Stimulated activated CD4-positive, alpha-beta T cell treated with anti-CD3 and anti-CD28 coated beads, Interleukin-4, amount 100 ng/mL, for 4 hours (primary cell): ENCODE measurements at regions not wholly inside any gene's neighbourhood (a gene's known extent, or its start where the extent isn't known, plus 50 kb on each side); places are given as distances from the start of the nearest gene placed in this dataset.
"Not testable (repeated sequence)": the region's sequence is repeated elsewhere in the genome, so short reads cannot be mapped to it uniquely, and the experiment has no call there.

Experiments used
- DNase-seq, 2 experiments: peaks; one replicate each; pipeline ENCODE4 v3.0.0-alpha.2; 2020

DNA sequence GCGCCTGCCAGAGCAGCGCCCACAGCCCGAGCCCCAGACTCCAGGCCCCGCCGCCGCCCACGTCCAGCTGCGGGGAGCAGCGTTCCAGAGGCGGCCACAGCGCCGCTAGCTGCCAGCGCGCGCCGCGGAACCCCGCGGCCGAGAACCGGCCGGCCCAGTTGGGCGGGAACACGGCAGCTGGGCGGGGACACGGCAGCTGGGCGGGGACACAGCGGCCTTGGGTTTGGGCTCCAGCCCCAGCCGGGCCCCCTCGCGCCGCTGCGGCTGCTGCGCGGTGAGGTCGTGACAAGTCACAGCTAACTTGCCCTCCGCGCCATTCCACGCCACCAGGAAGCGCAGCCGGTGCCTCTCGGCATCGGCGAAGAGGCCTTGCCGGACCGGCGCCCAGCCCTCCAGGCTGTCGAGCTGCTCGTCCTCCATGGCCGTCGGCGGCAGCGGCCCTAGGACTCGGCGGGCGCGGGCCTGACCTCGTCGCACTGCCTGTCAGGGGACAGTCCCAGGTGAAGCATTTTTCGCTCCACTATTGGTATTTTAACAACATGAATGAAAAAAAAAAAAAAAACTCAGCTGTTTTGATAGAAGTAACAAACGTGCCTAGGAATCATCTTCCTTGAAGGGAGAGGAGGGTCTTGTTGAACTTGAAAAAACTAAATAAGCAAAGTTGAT, 56.6 kb upstream of the GOLGA8N start:
- peak; percentile 19 to 20 for DNase-seq

DNA sequence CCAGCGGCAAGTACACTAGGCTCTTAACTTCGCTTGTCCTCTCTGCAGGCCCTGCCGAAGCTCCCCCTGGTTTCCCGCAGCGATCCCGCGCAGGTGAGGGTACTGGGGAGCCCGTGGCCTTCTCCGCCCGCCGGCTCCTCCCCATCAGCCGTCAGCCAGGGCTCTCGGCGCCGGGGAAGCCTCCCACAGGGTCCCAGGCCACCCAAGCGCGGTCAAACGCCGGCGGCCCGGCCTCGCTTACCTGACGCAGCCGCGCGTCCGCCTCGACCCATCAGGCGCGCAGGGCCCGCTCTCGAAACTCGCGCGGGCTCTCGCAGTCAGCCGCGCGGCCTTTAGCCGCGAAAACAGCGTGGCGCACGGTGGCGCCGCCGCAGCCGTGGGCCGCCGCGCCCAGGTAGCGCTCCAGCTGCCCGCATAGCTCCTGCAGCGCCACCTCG, 57.2 kb upstream of the GOLGA8N start:
- not testable (repeated sequence) for DNase-seq

DNA sequence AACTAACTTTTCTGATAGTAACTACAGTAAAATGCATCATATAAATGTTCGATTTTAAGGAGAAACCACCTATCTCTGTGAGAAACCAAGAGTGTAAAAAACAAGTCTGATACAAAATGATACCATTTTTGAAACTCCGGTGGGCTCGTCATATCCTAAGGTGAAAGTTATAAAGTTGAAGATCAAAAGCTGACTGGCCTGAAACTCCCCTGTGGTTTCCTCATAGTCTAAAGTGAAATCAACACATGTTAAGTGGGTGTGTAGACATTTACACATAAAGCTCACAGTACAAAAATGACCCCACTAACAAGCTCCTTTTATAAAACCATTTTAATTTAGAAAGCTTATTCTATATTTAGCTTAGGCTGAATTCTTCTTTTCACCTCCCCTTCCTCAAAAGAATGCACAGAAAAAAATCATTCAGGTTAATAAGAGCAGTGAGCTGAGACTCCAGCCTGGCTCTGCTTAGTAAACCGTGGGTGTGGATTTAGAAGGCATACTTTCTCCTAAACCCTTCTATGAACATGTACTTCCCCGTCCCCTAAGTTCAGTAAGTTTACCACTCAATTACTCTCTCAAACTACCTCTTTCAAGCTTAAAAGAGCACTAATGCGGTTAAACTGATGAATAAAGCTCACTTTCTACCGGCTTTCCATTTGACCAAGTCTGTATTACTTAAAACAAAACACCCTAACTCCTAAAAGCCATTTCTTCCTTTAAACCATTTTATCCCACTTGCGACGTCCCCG, 57.9 kb upstream of the GOLGA8N start:
- DNase-seq, result not testable (repeated sequence)

DNA sequence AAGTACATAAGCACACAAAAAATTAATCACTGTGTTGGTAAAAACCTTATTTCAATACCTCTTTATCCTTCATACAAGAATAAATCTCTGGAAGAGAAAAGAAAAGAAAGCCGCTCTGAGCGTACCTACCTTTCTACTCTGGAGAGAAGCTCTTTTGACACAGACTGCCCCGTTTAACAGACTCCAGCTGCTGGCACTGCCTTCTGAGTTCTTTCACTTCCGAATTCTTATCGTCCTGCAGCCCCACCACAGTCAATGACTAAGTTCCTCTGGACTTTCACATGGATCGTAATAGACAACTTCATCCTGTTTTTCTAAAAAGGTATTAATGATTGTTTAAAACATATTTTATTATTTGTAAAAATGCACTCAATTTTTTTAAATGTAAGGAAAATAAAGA, 67.5 kb upstream of the GOLGA8O start:
- not testable (repeated sequence) for DNase-seq

DNA sequence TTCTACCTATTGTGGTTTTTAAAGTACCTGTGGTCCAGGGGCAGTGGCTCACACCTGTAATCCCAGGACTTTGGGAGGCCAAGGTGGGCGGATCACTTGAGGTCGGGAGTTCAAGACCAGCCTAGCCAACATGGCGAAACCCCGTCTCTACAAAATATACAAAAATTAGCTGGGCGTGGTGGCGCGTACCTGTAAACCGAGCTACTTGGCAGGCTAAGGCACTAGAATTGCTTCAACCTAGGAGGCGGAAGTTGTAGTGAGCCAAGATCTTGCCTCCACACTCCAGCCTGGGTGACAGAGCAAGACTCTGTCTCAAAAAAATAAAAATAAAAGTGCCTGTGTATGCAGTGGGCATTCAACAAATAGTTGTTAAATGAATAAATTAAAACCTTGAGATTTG, 67.0 kb upstream of the GOLGA8O start:
- not testable (repeated sequence) for DNase-seq

DNA sequence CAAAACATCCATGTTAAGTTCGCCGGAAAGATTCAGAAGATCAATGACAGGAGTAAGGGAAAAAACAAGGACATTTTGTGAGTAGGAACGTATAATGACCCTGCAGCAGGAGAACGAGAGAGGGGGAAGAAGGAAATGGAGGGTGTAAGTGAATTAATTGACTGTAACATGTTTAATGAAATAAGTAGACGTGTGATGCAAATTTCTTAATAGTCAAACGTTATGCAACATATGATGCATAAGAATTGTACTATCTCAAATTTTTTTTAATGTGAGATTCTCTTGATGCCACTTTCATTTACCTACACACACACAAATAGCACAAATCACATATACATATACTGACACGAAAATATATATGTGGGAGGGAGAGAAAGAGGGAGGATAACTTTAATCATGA, 63.5 kb upstream of the GOLGA8O start:
- DNase-seq, result not testable (repeated sequence)

DNA sequence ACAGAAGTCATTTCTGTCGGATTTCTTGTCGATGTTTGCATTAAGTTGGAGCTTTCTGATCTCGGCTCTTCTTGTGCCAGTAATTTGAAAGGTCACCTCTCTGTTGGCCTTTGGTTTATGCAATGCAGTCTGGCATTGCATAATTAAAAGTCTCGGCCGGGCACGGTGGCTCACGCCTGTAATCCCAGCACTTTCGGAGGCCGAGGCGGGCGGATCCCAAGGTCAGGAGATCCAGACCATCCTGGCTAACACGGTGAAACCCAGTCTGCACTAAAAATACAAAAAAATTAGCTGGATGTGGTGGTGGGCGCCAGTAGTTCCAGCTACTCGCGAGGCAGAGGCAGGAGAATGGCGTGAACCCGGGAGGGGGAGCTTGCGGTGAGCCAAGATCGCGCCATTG, 62.6 kb upstream of the GOLGA8O start:
- DNase-seq, result not testable (repeated sequence)

DNA sequence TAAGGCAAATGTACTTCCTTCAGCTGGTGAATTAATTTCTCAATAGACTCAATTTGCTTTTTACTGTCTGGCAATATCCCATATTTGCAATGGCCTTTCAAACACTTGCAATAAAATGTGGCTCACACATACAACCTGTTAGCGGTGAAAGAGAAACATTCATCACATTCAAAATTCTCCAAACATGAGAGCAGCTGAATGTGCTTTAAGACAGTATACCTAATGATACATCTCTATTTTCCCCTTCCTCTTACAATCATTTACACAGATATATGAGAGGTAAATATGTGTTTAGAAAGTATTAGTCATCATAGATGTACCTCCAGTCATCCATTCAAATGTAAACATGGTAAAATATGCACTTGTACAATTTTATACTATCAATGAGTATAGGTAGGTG, 61.5 kb upstream of the GOLGA8O start:
- not testable (repeated sequence) for DNase-seq

DNA sequence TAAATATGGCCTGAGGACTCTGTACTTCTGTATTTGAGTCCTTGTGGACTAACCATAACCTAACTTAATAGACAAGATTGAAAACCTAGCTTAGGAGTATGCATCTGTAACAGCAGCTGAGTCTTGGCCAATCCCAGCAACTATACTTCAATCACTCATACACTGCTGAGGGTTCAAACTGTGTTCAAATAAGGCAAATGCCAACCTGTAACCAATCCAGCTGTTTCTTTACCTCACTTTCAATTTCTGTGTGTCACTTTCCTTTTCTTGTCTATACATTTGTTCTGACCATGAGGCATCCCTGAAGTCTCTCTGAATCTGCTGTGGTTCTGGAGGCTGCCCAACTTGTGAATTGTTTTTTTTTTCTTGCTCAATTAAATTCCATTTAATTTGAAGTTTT, 57.9 kb upstream of the GOLGA8O start:
- DNase-seq, result not testable (repeated sequence)

DNA sequence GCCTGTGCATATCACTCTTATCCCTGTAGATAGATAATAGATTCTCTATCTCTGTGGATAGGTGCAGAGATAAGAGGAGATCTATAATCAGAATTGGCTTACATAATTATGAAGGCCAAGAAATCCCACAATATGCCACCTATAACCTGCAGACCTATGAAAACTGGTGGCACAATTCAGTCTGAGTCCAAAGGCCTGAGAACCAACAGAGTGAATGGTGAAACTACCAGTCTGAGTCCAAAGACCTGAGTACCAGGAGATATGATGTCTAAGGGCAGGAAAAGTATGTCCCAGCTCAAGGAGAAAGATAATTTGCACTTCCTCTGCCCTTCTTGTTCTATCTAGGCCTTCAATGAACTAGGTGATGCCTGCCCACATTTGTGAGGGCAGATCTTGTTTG, 54.6 kb upstream of the GOLGA8O start:
- DNase-seq, result not testable (repeated sequence)

DNA sequence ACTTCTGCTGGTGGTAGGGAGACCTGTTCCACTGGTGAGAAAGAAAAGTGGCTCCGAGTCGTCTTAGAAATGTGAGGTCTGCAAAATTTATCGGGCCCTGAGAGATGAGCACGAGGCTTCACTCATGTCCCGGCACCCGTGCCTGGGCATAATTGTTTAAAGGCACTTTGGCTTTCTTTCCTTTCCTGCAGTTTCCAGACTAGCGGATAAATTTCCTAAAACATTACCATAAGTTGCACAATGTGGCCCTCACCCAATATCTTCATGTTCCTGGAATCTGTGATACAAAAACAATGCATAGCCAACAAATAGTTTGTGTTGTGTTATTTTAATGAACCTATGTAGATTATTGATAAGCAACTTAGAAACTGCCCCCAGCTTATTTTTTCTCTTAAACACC, 52.6 kb upstream of the GOLGA8O start:
- DNase-seq, result not testable (repeated sequence)

DNA sequence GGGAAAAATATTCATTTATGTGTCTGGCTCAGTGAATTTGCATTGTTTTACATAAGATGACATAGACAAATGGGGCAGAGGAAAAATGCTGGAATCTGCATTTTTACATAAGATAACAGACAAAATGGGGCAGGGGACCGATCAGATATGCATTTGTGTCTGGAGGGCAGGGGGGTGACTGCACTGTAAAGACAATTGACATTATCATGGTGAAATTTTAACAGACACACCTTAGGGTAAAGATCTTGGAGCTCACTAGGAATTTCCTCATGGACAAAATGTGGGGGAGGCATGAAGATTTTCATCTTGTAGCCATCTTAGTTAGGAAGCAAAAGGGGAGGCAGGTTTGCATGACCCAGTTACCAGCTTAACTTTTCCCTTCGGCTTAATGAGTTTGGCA, 51.4 kb upstream of the GOLGA8O start:
- DNase-seq, result not testable (repeated sequence)

DNA sequence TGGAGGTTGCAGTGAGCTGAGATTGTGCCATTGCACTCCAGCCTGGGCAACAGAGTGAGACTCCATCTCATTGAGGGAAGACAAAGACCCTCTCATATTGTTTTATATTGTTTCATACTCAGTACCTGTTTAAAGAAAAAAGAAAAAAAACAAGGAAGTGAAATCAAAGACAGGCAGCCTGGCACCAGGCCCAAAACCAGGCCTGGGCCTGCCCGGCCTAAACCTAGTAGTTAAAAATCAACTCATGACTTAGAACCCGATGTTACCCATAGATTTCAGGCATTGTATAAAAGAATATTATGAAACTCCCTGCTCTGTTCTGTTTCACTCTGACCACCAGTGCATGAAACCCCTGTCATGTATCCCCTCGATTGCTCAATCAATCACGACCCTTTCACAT, 50.2 kb upstream of the GOLGA8O start:
- DNase-seq, result not testable (repeated sequence)
